Cardiac fibroblast (primary cell): ENCODE measurements at regions not wholly inside any gene's neighbourhood (a gene's known extent, or its start where the extent isn't known, plus 50 kb on each side); places are given as distances from the start of the nearest gene placed in this dataset.
"Not testable (repeated sequence)": the region's sequence is repeated elsewhere in the genome, so short reads cannot be mapped to it uniquely, and the experiment has no call there.

ENCODE experiments used
- DNase-seq, 2 donors: peaks; one replicate each; pipeline versions ENCODE4 v3.0.0 to v3.0.0-alpha.2; 2010; ENCODE audit warnings: low read depth in 2 of 2
- H3K4me3 ChIP-seq, 2 donors: replicated peaks in 1 of 2; 1 replicate in 1 of 2; 2 replicates in 1 of 2; pipeline ENCODE4 v1.5.1; 2011; ENCODE audit warnings: low read depth in 2 of 2, low read length in 2 of 2, mild to moderate bottlenecking in 2 of 2, moderate library complexity in 1 of 2
- TF ChIP-seq, protein P1 (sequence below): IDR thresholded peaks from one replicate; pipeline ENCODE4 v1.5.1; 2011; ENCODE audit warnings: low read depth, mild to moderate bottlenecking, low read length, inconsistent platforms

DNA sequence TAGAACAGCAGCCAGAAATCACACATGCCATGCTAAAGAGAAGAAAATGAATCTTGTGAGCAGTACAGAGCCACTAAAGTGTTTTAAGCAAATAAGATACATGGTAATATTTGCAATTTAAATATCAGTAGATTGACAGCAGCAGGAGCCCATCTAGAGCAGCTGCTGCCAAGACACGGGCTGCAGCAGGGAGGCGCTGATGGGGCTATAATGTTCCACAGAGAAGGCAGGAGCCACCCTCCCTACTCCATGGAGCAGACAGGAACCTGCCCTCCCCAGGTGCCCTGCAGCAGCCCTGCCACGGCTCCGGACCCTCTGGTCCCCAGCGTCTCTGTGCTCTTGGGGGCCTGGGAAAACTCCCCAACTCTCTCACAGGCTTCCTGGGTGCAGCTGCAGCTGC, 224.1 kb upstream of the ISL1 start:
- H3K4me3 ChIP-seq: no peak overlapping the region
- TF ChIP-seq, protein P1, sequence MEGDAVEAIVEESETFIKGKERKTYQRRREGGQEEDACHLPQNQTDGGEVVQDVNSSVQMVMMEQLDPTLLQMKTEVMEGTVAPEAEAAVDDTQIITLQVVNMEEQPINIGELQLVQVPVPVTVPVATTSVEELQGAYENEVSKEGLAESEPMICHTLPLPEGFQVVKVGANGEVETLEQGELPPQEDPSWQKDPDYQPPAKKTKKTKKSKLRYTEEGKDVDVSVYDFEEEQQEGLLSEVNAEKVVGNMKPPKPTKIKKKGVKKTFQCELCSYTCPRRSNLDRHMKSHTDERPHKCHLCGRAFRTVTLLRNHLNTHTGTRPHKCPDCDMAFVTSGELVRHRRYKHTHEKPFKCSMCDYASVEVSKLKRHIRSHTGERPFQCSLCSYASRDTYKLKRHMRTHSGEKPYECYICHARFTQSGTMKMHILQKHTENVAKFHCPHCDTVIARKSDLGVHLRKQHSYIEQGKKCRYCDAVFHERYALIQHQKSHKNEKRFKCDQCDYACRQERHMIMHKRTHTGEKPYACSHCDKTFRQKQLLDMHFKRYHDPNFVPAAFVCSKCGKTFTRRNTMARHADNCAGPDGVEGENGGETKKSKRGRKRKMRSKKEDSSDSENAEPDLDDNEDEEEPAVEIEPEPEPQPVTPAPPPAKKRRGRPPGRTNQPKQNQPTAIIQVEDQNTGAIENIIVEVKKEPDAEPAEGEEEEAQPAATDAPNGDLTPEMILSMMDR: no peak
- DNase-seq: no peak

- no peak overlapping the region for H3K4me3 ChIP-seq
- DNase-seq: no peak
- TF ChIP-seq, protein P1: no peak
These were observed 223.6 kb upstream of the ISL1 start for GRCh38 chr5:51159606-51160005.

GRCh38 chr5:51162245-51162644, 221.0 kb upstream of the ISL1 start:
- TF ChIP-seq, protein P1: no peak
- H3K4me3 ChIP-seq: no peak overlapping the region
- no peak for DNase-seq

DNA sequence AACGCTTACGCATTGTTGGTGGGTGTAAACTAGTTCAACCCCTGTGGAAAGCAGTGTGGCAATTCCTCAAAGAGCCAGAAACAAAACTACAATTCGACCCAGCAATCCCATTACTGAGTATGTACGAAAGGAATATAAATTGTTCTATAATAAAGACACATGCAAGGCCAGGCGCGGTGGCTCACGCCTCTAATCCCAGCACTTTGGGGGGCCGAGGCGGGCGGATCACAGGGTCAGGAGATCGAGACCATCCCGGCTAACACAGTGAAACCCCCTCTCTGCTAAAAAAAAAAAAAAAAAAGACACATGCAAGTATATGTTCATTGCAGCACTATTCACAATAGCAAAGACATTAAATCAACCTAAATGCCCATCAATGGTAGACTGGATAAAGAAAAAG, 217.6 kb upstream of the ISL1 start:
- H3K4me3 ChIP-seq, DNase-seq: not testable (repeated sequence)

DNA sequence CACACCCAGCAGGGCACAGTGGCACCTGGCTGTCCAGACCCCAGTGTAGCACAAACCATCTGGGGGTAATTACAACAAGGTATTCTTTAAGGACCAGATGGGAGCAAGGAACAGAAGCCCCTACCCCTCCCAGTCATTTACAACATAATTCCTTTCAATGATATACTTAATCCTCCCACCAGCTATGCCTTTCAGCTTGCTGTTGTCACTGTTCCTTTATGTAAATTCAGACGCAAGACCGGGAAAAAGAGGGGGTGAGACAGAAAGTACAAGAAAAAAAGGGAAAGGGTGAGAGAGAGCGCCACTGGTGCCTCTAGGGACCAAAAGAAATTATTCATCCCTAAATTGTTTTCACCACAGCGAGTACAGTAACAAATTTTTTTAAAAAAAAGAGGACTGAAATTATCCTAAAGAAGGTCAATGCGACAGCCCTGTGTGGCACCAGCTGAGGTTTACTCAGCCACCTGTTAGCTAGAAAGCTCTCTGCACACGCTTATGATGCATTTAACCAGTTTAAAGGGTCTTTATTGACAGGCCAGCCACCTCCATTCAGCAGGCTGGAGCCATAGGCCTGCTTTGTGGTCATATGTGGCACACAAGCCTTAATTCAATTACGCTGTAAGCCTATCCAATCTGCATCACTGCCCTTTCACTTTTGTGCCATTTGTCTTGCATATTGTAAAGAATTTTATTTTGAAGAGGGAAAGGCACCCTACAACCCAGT, 210.2 kb upstream of the ISL1 start:
- TF ChIP-seq, protein P1: no peak
- H3K4me3 ChIP-seq: no peak overlapping the region
- no peak for DNase-seq

DNA sequence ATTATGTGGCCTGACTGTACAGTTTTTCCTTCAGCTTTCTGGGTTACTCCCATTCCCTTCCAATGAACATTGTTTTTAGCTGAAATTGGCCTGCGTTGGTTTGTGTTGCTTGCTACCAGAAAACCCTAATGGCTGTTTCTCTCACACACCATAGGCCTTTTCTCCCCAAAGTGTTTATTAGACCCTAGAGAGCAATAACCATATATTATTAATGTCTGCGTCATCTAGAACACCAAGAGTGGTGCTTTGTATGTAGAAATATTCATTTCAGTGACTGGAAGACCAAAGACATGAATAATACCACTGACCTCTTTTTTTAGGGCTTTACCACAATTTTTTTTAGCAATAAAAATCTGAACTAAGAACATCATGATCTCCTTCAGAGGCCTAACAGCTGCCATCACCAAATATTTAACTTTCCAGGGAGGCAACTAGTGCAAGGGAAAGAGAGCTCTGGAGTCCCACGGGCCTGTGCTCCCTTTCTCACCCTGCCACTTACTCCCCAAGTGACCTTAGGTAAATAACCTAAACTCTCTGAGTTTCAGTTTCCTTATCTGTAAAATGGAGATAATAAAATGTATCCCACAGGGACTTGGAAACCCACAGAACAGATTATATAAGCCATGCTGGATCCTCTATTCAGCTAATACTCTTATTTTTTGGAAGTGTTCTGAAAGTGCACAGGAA, 201.9 kb upstream of the ISL1 start:
- TF ChIP-seq, protein P1: no peak
- DNase-seq: no peak
- H3K4me3 ChIP-seq: no peak overlapping the region

DNA sequence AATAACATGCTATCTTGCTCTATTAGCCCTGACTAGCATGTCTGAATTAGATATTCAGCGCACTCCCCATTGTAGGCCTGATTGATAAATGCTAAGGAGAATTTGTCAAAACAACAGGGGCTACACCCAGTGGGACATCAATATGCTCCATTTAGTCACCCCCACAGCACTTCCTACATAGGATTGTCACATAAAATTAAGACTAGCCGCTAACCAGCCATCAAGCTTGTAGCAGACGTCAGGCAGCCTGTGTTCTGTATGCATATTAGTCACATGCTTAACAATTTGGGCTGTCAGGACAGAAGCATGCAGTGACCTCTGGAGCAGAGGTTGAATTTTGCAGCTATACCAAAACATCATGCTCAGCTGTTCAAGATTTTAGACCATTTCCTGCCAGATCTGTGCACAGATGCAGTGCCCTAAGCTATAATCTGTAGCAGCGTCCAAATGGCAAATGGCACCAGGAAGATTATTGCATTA, 197.4 kb upstream of the ISL1 start:
- TF ChIP-seq, protein P1: no peak
- no peak overlapping the region for H3K4me3 ChIP-seq
- no peak for DNase-seq
